HUES6 (cell line): ENCODE measurements at regions not wholly inside any gene's neighbourhood (a gene's known extent, or its start where the extent isn't known, plus 50 kb on each side); places are given as distances from the start of the nearest gene placed in this dataset.

ENCODE experiments used
- H3K27ac ChIP-seq: 2 replicates; pipeline ENCODE4 v1.7.0; 2013; ENCODE audit warnings: low read depth, mild to moderate bottlenecking, low read length, inconsistent platforms
- H3K27me3 ChIP-seq: 2 replicates; pipeline ENCODE4 v1.6.1; 2013; ENCODE audit warnings: low read length; ENCODE audit not compliant: control insufficient read depth, insufficient read depth
- H3K36me3 ChIP-seq: 2 replicates; pipeline ENCODE4 v1.6.1; 2013; ENCODE audit warnings: low read length; ENCODE audit not compliant: control insufficient read depth, insufficient read depth
- H3K4me1 ChIP-seq: 2 replicates; pipeline ENCODE4 v1.6.1; 2013; ENCODE audit warnings: low read length; ENCODE audit not compliant: control insufficient read depth, insufficient read depth
- H3K4me3 ChIP-seq: 2 replicates; pipeline ENCODE4 v1.5.1; 2013; ENCODE audit warnings: low read depth, low read length
- H3K9ac ChIP-seq: one replicate; pipeline ENCODE4 v1.6.1; 2013; ENCODE audit warnings: mild to moderate bottlenecking, low read length
- H3K9me3 ChIP-seq: 2 replicates; pipeline ENCODE4 v1.6.1; 2013; ENCODE audit warnings: low read depth, low read length; ENCODE audit not compliant: control insufficient read depth, insufficient read depth

DNA sequence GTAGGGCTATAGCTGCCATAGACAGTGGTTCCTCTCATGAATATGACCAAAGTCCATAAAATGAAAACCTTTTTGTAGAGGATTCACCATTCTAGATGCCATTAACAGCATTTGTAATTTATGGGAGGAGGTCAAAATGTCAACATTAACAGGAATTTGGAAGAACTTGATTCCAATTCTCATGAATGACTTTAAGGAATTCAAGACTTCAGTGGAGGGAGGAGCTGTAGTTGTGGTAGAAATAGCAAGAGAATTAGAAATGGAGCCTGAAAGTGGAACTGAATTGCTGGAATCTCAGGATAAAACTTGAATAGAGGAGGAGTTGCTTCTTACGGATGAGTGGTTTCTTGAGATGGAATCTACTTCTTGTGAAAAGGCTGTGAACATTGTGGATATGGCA is 65.4 kb upstream of the ESRRG start:
- no peak overlapping the region for H3K9ac ChIP-seq
- H3K36me3 ChIP-seq, result no peaks in the 10 kb centered on the region
- H3K4me3 ChIP-seq, result no peak overlapping the region
- peaks cover 4% of the 10 kb centered on the region; the same call in 1 of the 2 replicates for H3K4me1 ChIP-seq
- no peak overlapping the region for H3K27ac ChIP-seq
- no peaks in the 10 kb centered on the region for H3K9me3 ChIP-seq
- H3K27me3 ChIP-seq, result no peaks in the 10 kb centered on the region

DNA sequence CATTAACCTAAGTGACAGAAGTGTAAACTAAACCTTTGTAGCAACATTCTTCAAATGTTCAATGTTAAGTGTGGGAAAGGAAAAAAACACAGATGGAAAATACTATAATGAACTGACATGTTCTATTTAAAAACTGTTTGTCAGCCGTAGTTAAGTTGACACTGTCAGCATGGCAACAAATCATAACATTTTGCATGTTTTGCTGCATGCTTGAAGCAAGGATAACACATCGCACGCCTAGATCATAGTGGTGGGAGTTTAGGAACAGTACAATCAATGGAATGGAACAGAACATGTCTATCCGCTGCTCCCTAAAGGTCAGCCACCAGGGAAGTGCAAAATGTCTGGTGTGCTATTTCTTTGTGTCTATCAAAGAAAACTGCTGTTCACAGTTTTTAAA is 62.5 kb upstream of the ESRRG start:
- Histone ChIP-seq H3K4me3 (no peak overlapping the region), H3K4me1 (peaks cover 24% of the 10 kb centered on the region), H3K9me3 (no peaks in the 10 kb centered on the region), H3K27me3 (no peaks in the 10 kb centered on the region), H3K36me3 (no peaks in the 10 kb centered on the region), H3K27ac (no peak overlapping the region), H3K9ac (no peak overlapping the region)

DNA sequence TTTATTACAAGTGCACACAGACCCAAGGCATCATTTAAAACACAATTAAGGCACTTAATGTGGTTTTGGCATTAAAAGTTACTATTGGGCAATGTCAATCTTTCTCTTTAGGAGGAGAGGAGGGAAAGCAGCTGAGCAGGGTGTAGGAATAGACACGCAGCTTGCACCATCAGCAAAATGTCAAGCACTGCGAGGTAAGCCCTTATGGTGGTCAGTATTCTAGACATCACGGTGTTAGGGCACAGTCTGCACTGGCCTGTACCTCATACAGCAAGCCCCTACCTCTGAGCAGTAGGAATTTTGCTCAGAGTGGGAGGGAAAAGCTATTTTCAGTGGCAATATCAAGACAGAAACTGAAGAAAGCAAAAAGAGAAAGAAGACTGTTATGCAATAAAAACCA is 62.0 kb upstream of the ESRRG start:
- no peaks in the 10 kb centered on the region for H3K9me3 ChIP-seq
- H3K36me3 ChIP-seq, result no peaks in the 10 kb centered on the region
- no peaks in the 10 kb centered on the region for H3K27me3 ChIP-seq
- no peak overlapping the region for H3K27ac ChIP-seq
- H3K4me1 ChIP-seq, result peaks cover 24% of the 10 kb centered on the region
- no peak overlapping the region for H3K4me3 ChIP-seq
- no peak overlapping the region for H3K9ac ChIP-seq

DNA sequence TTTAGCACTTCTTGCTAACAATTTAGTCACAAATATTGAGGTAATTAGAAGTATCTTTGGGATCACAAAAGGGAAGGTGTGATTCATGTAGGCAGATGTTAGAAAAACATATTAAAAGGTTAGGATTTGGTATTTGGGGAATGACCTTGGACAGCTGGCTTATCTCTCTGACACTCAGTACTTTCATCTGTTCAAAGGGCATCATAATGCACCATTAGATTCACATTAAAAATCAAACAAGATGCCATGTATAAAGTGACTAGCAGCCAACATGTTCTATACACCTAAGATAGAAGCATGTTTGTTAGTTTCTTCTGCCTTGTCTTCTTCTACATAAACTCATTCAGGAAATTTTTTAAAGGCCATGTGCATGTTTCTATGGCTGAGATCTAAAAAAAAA is 56.5 kb upstream of the ESRRG start:
- peaks cover 21% of the 10 kb centered on the region for H3K4me1 ChIP-seq
- H3K36me3 ChIP-seq, result no peaks in the 10 kb centered on the region
- no peaks in the 10 kb centered on the region for H3K9me3 ChIP-seq
- H3K4me3 ChIP-seq, result no peak overlapping the region
- no peak overlapping the region for H3K9ac ChIP-seq
- no peaks in the 10 kb centered on the region for H3K27me3 ChIP-seq
- H3K27ac ChIP-seq, result no peak overlapping the region

DNA sequence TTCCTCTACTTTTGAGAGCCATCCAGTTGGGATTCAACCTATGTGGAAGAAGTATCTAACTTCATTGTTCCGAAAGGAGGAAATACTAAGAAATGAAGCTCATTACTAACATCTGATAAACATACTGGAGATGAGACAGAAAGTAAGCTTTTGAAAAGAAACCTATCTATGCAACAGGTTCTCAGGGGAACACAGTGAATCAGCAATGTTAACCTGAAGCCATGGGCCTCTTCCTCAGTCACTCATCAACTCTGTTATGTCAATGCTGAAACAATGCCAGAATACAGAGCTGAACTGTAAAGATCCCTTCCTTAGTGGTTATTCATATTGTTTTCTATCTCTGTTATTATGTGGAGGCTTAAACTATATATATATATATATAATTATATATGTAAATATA is 55.5 kb upstream of the ESRRG start:
- Histone ChIP-seq H3K36me3 (no peaks in the 10 kb centered on the region), H3K9ac (no peak overlapping the region), H3K4me1 (peaks cover 21% of the 10 kb centered on the region), H3K9me3 (no peaks in the 10 kb centered on the region), H3K27me3 (no peaks in the 10 kb centered on the region), H3K4me3 (no peak overlapping the region), H3K27ac (no peak overlapping the region)

DNA sequence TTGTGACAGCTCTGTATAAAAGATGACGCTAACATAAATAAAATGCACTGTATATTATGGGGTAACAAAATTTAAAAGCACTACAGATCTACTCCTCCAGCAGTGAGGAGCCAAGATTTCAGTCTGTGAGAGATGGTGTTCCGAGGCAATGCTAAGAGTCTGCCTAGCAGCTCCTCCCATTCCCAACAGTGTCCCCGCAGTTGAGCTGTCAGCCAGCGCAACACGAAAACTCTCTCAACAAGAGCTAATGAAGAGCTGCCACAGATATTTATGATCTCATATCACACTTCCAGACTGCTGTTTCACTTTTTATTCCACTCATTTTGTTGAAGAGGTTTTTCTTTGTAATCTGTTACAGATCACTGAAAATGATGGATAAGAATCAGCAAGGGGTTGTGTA is 53.9 kb upstream of the ESRRG start:
- H3K27me3 ChIP-seq, result no peaks in the 10 kb centered on the region
- no peak overlapping the region for H3K4me3 ChIP-seq
- no peak overlapping the region for H3K9ac ChIP-seq
- no peaks in the 10 kb centered on the region for H3K9me3 ChIP-seq
- H3K4me1 ChIP-seq, result peaks cover 15% of the 10 kb centered on the region
- H3K36me3 ChIP-seq, result no peaks in the 10 kb centered on the region
- H3K27ac ChIP-seq, result no peak overlapping the region
